Activated naive CD8-positive, alpha-beta T cell treated with anti-CD3 and anti-CD28 coated beads, Interleukin-2, amount 50 U/mL, for 24 hours (primary cell): ENCODE measurements at regions not wholly inside any gene's neighbourhood (a gene's known extent, or its start where the extent isn't known, plus 50 kb on each side); places are given as distances from the start of the nearest gene placed in this dataset.

Source experiments
- ATAC-seq: fragments of 150-1000 bp; cut with Tn5 transposase; one replicate; pipeline ENCODE4 v1.10.0; 2021
- DNase-seq: peaks from one replicate; pipeline ENCODE4 v3.0.0; 2021
- H3K27ac Mint-ChIP-seq: one replicate; pipeline ENCODE4 v1.8.0; 2021; ENCODE audit warnings: mild to moderate bottlenecking, mixed read lengths
- H3K27me3 Mint-ChIP-seq: one replicate; pipeline ENCODE4 v1.8.0; 2021; ENCODE audit warnings: mixed read lengths
- H3K36me3 Mint-ChIP-seq: one replicate; pipeline ENCODE4 v1.8.0; 2021; ENCODE audit warnings: low read depth, mixed read lengths
- H3K4me1 Mint-ChIP-seq: one replicate; pipeline ENCODE4 v1.8.0; 2021; ENCODE audit warnings: mixed read lengths
- H3K4me3 Mint-ChIP-seq: one replicate; pipeline ENCODE4 v1.8.0; 2021; ENCODE audit warnings: mild to moderate bottlenecking, moderate library complexity, mixed read lengths
- H3K9me3 Mint-ChIP-seq: one replicate; pipeline ENCODE4 v1.8.0; 2021; ENCODE audit warnings: mixed read lengths

- Mint-ChIP-seq H3K36me3 (no peaks in the 10 kb centered on the region), H3K27ac (no peak overlapping the region), H3K9me3 (peaks cover 4% of the 10 kb centered on the region), H3K4me1 (no peaks in the 10 kb centered on the region), H3K4me3 (no peak overlapping the region), H3K27me3 (no peaks in the 10 kb centered on the region)
- DNase-seq (no peak), ATAC-seq (no peak)
Observed at GRCh38 chr1:238673561-238673960, 712.8 kb upstream of the CHRM3 start.

GRCh38 chr1:238672806-238673205 is 713.6 kb upstream of the CHRM3 start:
- H3K4me1 Mint-ChIP-seq = no peaks in the 10 kb centered on the region
- no peaks in the 10 kb centered on the region for H3K36me3 Mint-ChIP-seq
- ATAC-seq (no peak), DNase-seq (no peak)
- H3K4me3 Mint-ChIP-seq = no peak overlapping the region
- peaks cover 4% of the 10 kb centered on the region for H3K9me3 Mint-ChIP-seq
- no peak overlapping the region for H3K27ac Mint-ChIP-seq
- H3K27me3 Mint-ChIP-seq = no peaks in the 10 kb centered on the region

GRCh38 chr1:238672262-238672661 is 714.1 kb upstream of the CHRM3 start:
- H3K27ac Mint-ChIP-seq = no peak overlapping the region
- H3K27me3 Mint-ChIP-seq = no peaks in the 10 kb centered on the region
- no peaks in the 10 kb centered on the region for H3K36me3 Mint-ChIP-seq
- no peak for DNase-seq
- H3K9me3 Mint-ChIP-seq = peaks cover 9% of the 10 kb centered on the region
- H3K4me1 Mint-ChIP-seq = no peaks in the 10 kb centered on the region
- ATAC-seq = no peak
- H3K4me3 Mint-ChIP-seq = no peak overlapping the region

GRCh38 chr1:238664139-238664538 is 722.2 kb upstream of the CHRM3 start:
- Mint-ChIP-seq H3K36me3 (no peaks in the 10 kb centered on the region), H3K4me1 (no peaks in the 10 kb centered on the region), H3K27ac (no peak overlapping the region), H3K9me3 (peaks cover 16% of the 10 kb centered on the region), H3K27me3 (no peaks in the 10 kb centered on the region), H3K4me3 (no peak overlapping the region)
- DNase-seq (no peak), ATAC-seq (no peak)

GRCh38 chr1:238660849-238661248 is 725.5 kb upstream of the CHRM3 start:
- no peaks in the 10 kb centered on the region for H3K27me3 Mint-ChIP-seq
- DNase-seq = no peak
- no peak for ATAC-seq
- H3K36me3 Mint-ChIP-seq = no peaks in the 10 kb centered on the region
- H3K4me1 Mint-ChIP-seq = no peaks in the 10 kb centered on the region
- H3K9me3 Mint-ChIP-seq = peaks cover 10% of the 10 kb centered on the region
- H3K27ac Mint-ChIP-seq = no peak overlapping the region
- H3K4me3 Mint-ChIP-seq = no peak overlapping the region

GRCh38 chr1:238658763-238659162 is 727.6 kb upstream of the CHRM3 start:
- H3K4me1 Mint-ChIP-seq = no peaks in the 10 kb centered on the region
- DNase-seq = no peak

GRCh38 chr1:238653693-238654321 is 732.6 kb upstream of the CHRM3 start:
- Mint-ChIP-seq H3K9me3 (peaks cover 13% of the 10 kb centered on the region), H3K36me3 (no peaks in the 10 kb centered on the region), H3K27me3 (no peaks in the 10 kb centered on the region), H3K4me1 (no peaks in the 10 kb centered on the region), H3K27ac (no peak overlapping the region), H3K4me3 (no peak overlapping the region)
- DNase-seq = no peak
- no peak for ATAC-seq

More at GRCh38 chr1:238658763-238659162, 727.6 kb upstream of the CHRM3 start:
- no peaks in the 10 kb centered on the region for H3K27me3 Mint-ChIP-seq
- no peak overlapping the region for H3K27ac Mint-ChIP-seq
- H3K36me3 Mint-ChIP-seq = no peaks in the 10 kb centered on the region
- no peak overlapping the region for H3K4me3 Mint-ChIP-seq
- peaks cover 17% of the 10 kb centered on the region for H3K9me3 Mint-ChIP-seq
- ATAC-seq = no peak

GRCh38 chr1:238652346-238652968 is 733.9 kb upstream of the CHRM3 start:
- H3K27me3 Mint-ChIP-seq = no peaks in the 10 kb centered on the region
- H3K36me3 Mint-ChIP-seq = no peaks in the 10 kb centered on the region
- ATAC-seq (no peak), DNase-seq (no peak)
- peaks cover 9% of the 10 kb centered on the region for H3K9me3 Mint-ChIP-seq
- H3K27ac Mint-ChIP-seq = no peak overlapping the region
- H3K4me1 Mint-ChIP-seq = no peaks in the 10 kb centered on the region
- no peak overlapping the region for H3K4me3 Mint-ChIP-seq

GRCh38 chr1:238649200-238649599 is 737.2 kb upstream of the CHRM3 start:
- DNase-seq (no peak), ATAC-seq (no peak)
- H3K27ac Mint-ChIP-seq = no peak overlapping the region
- peaks cover 5% of the 10 kb centered on the region for H3K9me3 Mint-ChIP-seq
- no peaks in the 10 kb centered on the region for H3K4me1 Mint-ChIP-seq
- H3K4me3 Mint-ChIP-seq = no peak overlapping the region
- H3K27me3 Mint-ChIP-seq = no peaks in the 10 kb centered on the region
- no peaks in the 10 kb centered on the region for H3K36me3 Mint-ChIP-seq

GRCh38 chr1:238648751-238649150 is 737.6 kb upstream of the CHRM3 start:
- Mint-ChIP-seq H3K4me3 (no peak overlapping the region), H3K4me1 (no peaks in the 10 kb centered on the region), H3K27ac (no peak overlapping the region), H3K27me3 (no peaks in the 10 kb centered on the region), H3K36me3 (no peaks in the 10 kb centered on the region), H3K9me3 (peaks cover 1% of the 10 kb centered on the region)
- ATAC-seq = no peak
- no peak for DNase-seq

GRCh38 chr1:238648296-238648695 is 738.1 kb upstream of the CHRM3 start:
- ATAC-seq = no peak
- H3K36me3 Mint-ChIP-seq = no peaks in the 10 kb centered on the region
- H3K27ac Mint-ChIP-seq = no peak overlapping the region
- no peaks in the 10 kb centered on the region for H3K27me3 Mint-ChIP-seq
- H3K4me3 Mint-ChIP-seq = no peak overlapping the region
- no peak for DNase-seq
- H3K9me3 Mint-ChIP-seq = no peaks in the 10 kb centered on the region
- H3K4me1 Mint-ChIP-seq = no peaks in the 10 kb centered on the region

- ATAC-seq (no peak), DNase-seq (no peak)
- no peaks in the 10 kb centered on the region for H3K27me3 Mint-ChIP-seq
- H3K4me3 Mint-ChIP-seq = no peak overlapping the region
- H3K9me3 Mint-ChIP-seq = no peaks in the 10 kb centered on the region
- H3K4me1 Mint-ChIP-seq = no peaks in the 10 kb centered on the region
- H3K36me3 Mint-ChIP-seq = no peaks in the 10 kb centered on the region
- H3K27ac Mint-ChIP-seq = no peak overlapping the region
Observed at GRCh38 chr1:238647877-238648276, 738.5 kb upstream of the CHRM3 start.

- Mint-ChIP-seq H3K36me3 (no peaks in the 10 kb centered on the region), H3K27me3 (no peaks in the 10 kb centered on the region), H3K27ac (no peak overlapping the region), H3K9me3 (no peaks in the 10 kb centered on the region), H3K4me3 (no peak overlapping the region), H3K4me1 (no peaks in the 10 kb centered on the region)
- ATAC-seq (no peak), DNase-seq (no peak)
Observed at GRCh38 chr1:238642231-238642630, 744.1 kb upstream of the CHRM3 start.

- H3K27ac Mint-ChIP-seq = no peak overlapping the region
- DNase-seq (no peak), ATAC-seq (peak; percentile 28)
- no peak overlapping the region for H3K4me3 Mint-ChIP-seq
- no peaks in the 10 kb centered on the region for H3K9me3 Mint-ChIP-seq
- H3K27me3 Mint-ChIP-seq = no peaks in the 10 kb centered on the region
- H3K36me3 Mint-ChIP-seq = no peaks in the 10 kb centered on the region
- no peaks in the 10 kb centered on the region for H3K4me1 Mint-ChIP-seq
Observed at GRCh38 chr1:238639861-238640260, 746.5 kb upstream of the CHRM3 start.

GRCh38 chr1:238628110-238628509 is 737.4 kb upstream of the ZP4 start:
- Mint-ChIP-seq H3K9me3 (peaks cover 12% of the 10 kb centered on the region), H3K36me3 (no peaks in the 10 kb centered on the region), H3K27me3 (no peaks in the 10 kb centered on the region), H3K27ac (no peak overlapping the region), H3K4me3 (no peak overlapping the region), H3K4me1 (no peaks in the 10 kb centered on the region)
- ATAC-seq = no peak
- no peak for DNase-seq

GRCh38 chr1:238624776-238625175 is 734.1 kb upstream of the ZP4 start:
- Mint-ChIP-seq H3K27me3 (no peaks in the 10 kb centered on the region), H3K4me1 (no peaks in the 10 kb centered on the region)
- no peak for DNase-seq

More at GRCh38 chr1:238624776-238625175, 734.1 kb upstream of the ZP4 start:
- H3K36me3 Mint-ChIP-seq = no peaks in the 10 kb centered on the region
- no peak for ATAC-seq
- H3K4me3 Mint-ChIP-seq = no peak overlapping the region
- H3K27ac Mint-ChIP-seq = no peak overlapping the region
- peaks cover 12% of the 10 kb centered on the region for H3K9me3 Mint-ChIP-seq
